H9 (cell line): ENCODE measurements at regions not wholly inside any gene's neighbourhood (a gene's known extent, or its start where the extent isn't known, plus 50 kb on each side); places are given as distances from the start of the nearest gene placed in this dataset.

Experiments
- DNase-seq: peaks from one replicate; pipeline ENCODE4 v3.0.0-alpha.2; 2017
- H2AFZ ChIP-seq: one replicate; pipeline ENCODE4 v1.6.1; 2013; ENCODE audit warnings: mild to moderate bottlenecking, low read length, control low read depth, moderate library complexity
- H2AK5ac ChIP-seq: 2 replicates; pipeline ENCODE4 v1.6.1; 2013; ENCODE audit warnings: low read length, control low read depth, mixed read lengths; ENCODE audit not compliant: insufficient read length
- H2BK120ac ChIP-seq: one replicate; pipeline ENCODE4 v1.6.1; 2013; ENCODE audit warnings: low read depth, mild to moderate bottlenecking, low read length, control low read depth, inconsistent platforms; ENCODE audit not compliant: poor library complexity, severe bottlenecking
- H2BK12ac ChIP-seq: 2 replicates; pipeline ENCODE4 v1.6.1; 2013; ENCODE audit warnings: low read length, control low read depth, mixed read lengths, low read depth; ENCODE audit not compliant: insufficient read length
- H2BK15ac ChIP-seq: 2 replicates; pipeline ENCODE4 v1.6.1; 2013; ENCODE audit warnings: low read depth, low read length, control low read depth
- H2BK20ac ChIP-seq: one replicate; pipeline ENCODE4 v1.6.1; 2013; ENCODE audit warnings: low read depth, mild to moderate bottlenecking, low read length, control low read depth, inconsistent platforms; ENCODE audit not compliant: poor library complexity, severe bottlenecking
- H2BK5ac ChIP-seq: 2 replicates; pipeline ENCODE4 v1.6.1; 2013; ENCODE audit warnings: low read length, control low read depth, mixed read lengths; ENCODE audit not compliant: insufficient read length
- H3K14ac ChIP-seq: 2 replicates; pipeline ENCODE4 v1.6.1; 2013; ENCODE audit warnings: low read length, control low read depth; ENCODE audit not compliant: insufficient read depth
- H3K18ac ChIP-seq: 2 replicates; pipeline ENCODE4 v1.6.1; 2013; ENCODE audit warnings: low read depth, mild to moderate bottlenecking, mixed read lengths, low read length, control low read depth; ENCODE audit not compliant: insufficient read length
- H3K23ac ChIP-seq: 2 replicates; pipeline ENCODE4 v1.6.1; 2013; ENCODE audit warnings: low read length, control low read depth, mixed read lengths, low read depth; ENCODE audit not compliant: insufficient read length
- H3K23me2 ChIP-seq: 2 replicates; pipeline ENCODE4 v1.6.1; 2013; ENCODE audit warnings: low read depth, mild to moderate bottlenecking, mixed read lengths, low read length, control low read depth; ENCODE audit not compliant: insufficient read length, poor library complexity, severe bottlenecking
- H3K27ac ChIP-seq: 2 replicates; pipeline ENCODE4 v1.5.1; 2013; ENCODE audit warnings: low read length, control low read depth, mixed read lengths, low read depth; ENCODE audit not compliant: insufficient read length
- H3K27me3 ChIP-seq: 2 replicates; pipeline ENCODE4 v1.6.1; 2013; ENCODE audit warnings: low read length, control low read depth, inconsistent platforms; ENCODE audit not compliant: insufficient read depth
- H3K4ac ChIP-seq: 2 replicates; pipeline ENCODE4 v1.6.1; 2013; ENCODE audit warnings: low read depth, mild to moderate bottlenecking, control low read depth, inconsistent platforms, low read length, moderate library complexity
- H3K4me1 ChIP-seq: 2 replicates; pipeline ENCODE4 v1.6.1; 2013; ENCODE audit warnings: low read length, control low read depth, inconsistent platforms; ENCODE audit not compliant: insufficient read depth
- H3K4me2 ChIP-seq: 2 replicates; pipeline ENCODE4 v1.6.1; 2013; ENCODE audit warnings: low read length, control low read depth, mixed read lengths; ENCODE audit not compliant: insufficient read length, insufficient read depth
- H3K56ac ChIP-seq: 2 replicates; pipeline ENCODE4 v1.6.1; 2013; ENCODE audit warnings: low read depth, mild to moderate bottlenecking, mixed read lengths, low read length, control low read depth; ENCODE audit not compliant: insufficient read length
- H3K79me1 ChIP-seq: 2 replicates; pipeline ENCODE4 v1.6.1; 2013; ENCODE audit warnings: low read depth, mild to moderate bottlenecking, moderate library complexity, low read length, control low read depth, inconsistent platforms; ENCODE audit not compliant: insufficient read depth, poor library complexity, severe bottlenecking
- H3K79me2 ChIP-seq: 2 replicates; pipeline ENCODE4 v1.6.1; 2013; ENCODE audit warnings: low read length, control low read depth, inconsistent platforms; ENCODE audit not compliant: insufficient read depth
- H3K9ac ChIP-seq: 2 replicates; pipeline ENCODE4 v1.6.1; 2013; ENCODE audit warnings: low read length, control low read depth, mixed read lengths; ENCODE audit not compliant: insufficient read length; ENCODE audit errors: extremely low read depth
- H3K9me3 ChIP-seq: one replicate; pipeline ENCODE4 v1.6.1; 2013; ENCODE audit warnings: low read depth, low read length, inconsistent platforms; ENCODE audit not compliant: control insufficient read depth
- H3T11ph ChIP-seq: one replicate; pipeline ENCODE4 v1.6.1; 2013; ENCODE audit warnings: mild to moderate bottlenecking, low read length, control low read depth, inconsistent platforms
- H4K20me1 ChIP-seq: one replicate; pipeline ENCODE4 v1.6.1; 2013; ENCODE audit not compliant: control insufficient read depth, insufficient read length, insufficient read depth
- H4K5ac ChIP-seq: 2 replicates; pipeline ENCODE4 v1.6.1; 2013; ENCODE audit warnings: low read depth, mild to moderate bottlenecking, mixed read lengths, low read length, control low read depth; ENCODE audit not compliant: insufficient read length
- H4K8ac ChIP-seq: replicated peaks from 2 replicates; pipeline ENCODE4 v1.6.1; 2013; ENCODE audit warnings: low read length, control low read depth, mixed read lengths, low read depth; ENCODE audit not compliant: insufficient read length
- H4K91ac ChIP-seq: 2 replicates; pipeline ENCODE4 v1.6.1; 2013; ENCODE audit warnings: low read depth, mild to moderate bottlenecking, moderate library complexity, mixed read lengths, low read length, control low read depth; ENCODE audit not compliant: insufficient read length
- H3K27ac Mint-ChIP-seq, 3 experiments: 2 replicates in 2 of 3; 3 replicates in 1 of 3; pipeline ENCODE4 v1.8.0; 2020 to 2021; ENCODE audit warnings: mixed read lengths in 3 of 3, mild to moderate bottlenecking in 1 of 3, moderate library complexity in 1 of 3
- H3K27me3 Mint-ChIP-seq: 2 replicates; pipeline ENCODE4 v1.8.0; 2021; ENCODE audit warnings: low read depth, mild to moderate bottlenecking, moderate library complexity, mixed read lengths
- H3K36me3 Mint-ChIP-seq, 3 experiments: 2 replicates in 2 of 3; 3 replicates in 1 of 3; pipeline ENCODE4 v1.8.0; 2020 to 2021; ENCODE audit warnings: low read depth in 3 of 3, mixed read lengths in 3 of 3; ENCODE audit not compliant: insufficient read depth in 1 of 3
- H3K4me1 Mint-ChIP-seq, 2 experiments: 2 replicates each; pipeline ENCODE4 v1.8.0; 2020; ENCODE audit warnings: mixed read lengths in 2 of 2
- H3K4me3 Mint-ChIP-seq, 2 experiments: 2 replicates in 1 of 2; 3 replicates in 1 of 2; pipeline ENCODE4 v1.8.0; 2020 to 2021; ENCODE audit warnings: mild to moderate bottlenecking in 2 of 2, mixed read lengths in 2 of 2, moderate library complexity in 1 of 2
- H3K9me3 Mint-ChIP-seq, 2 experiments: 2 replicates in 1 of 2; 3 replicates in 1 of 2; pipeline ENCODE4 v1.8.0; 2020; ENCODE audit warnings: mild to moderate bottlenecking in 2 of 2, mixed read lengths in 2 of 2, moderate library complexity in 1 of 2
- CTCF ChIP-seq: fragments of 200-600 bp; sonication (generic); conservative IDR thresholded peaks from 3 replicates; pipeline ENCODE4 v1.8.0; 2021; ENCODE audit warnings: antibody characterized with exemption, mild to moderate bottlenecking
- WGBS: extraction: QIAGEN DNeasy Blood & Tissue Kit; methylation state at CpG from one replicate; pipeline ENCODE4 v1.1.7; 2013; ENCODE audit warnings: missing lambda C conversion rate, low lambda C conversion rate, mixed read lengths; ENCODE audit not compliant: insufficient read length; ENCODE audit errors: extremely low coverage; 5-methylcytosine and 5-hydroxymethylcytosine counted together

- no peaks in the 10 kb centered on the region; the same call in 1 of the 2 replicates for H3K27me3 Mint-ChIP-seq
- no peak overlapping the region for H3K27ac Mint-ChIP-seq
- H3K79me2 ChIP-seq = no peaks in the 10 kb centered on the region
- no peak overlapping the region for H3K4me2 ChIP-seq
- no peak overlapping the region for H3T11ph ChIP-seq
- DNase-seq = no peak
- no peak for TF ChIP-seq CTCF
- H3K18ac ChIP-seq = no peak overlapping the region
- no peak overlapping the region for H2BK120ac ChIP-seq
- H2BK15ac ChIP-seq = no peak overlapping the region
- H3K27ac ChIP-seq = no peak overlapping the region
- no peak overlapping the region for H3K4me3 Mint-ChIP-seq
- H2AFZ ChIP-seq = no peak overlapping the region
- H4K91ac ChIP-seq = no peak overlapping the region
- H3K27me3 ChIP-seq = no peaks in the 10 kb centered on the region
- no peaks in the 10 kb centered on the region for H3K4me1 Mint-ChIP-seq
- no peak overlapping the region for H3K9ac ChIP-seq
- no peaks in the 10 kb centered on the region for H3K9me3 ChIP-seq
- no peak overlapping the region for H4K5ac ChIP-seq
- H3K4ac ChIP-seq = no peak overlapping the region
- no peak overlapping the region for H2BK5ac ChIP-seq
- WGBS = no CpG with 5 or more reads among the region's 2 CpGs
- no peak overlapping the region for H3K56ac ChIP-seq
- H3K23me2 ChIP-seq = no peaks in the 10 kb centered on the region
- no peaks in the 10 kb centered on the region for H3K36me3 Mint-ChIP-seq
- H4K20me1 ChIP-seq = no peaks in the 10 kb centered on the region
- no peaks in the 10 kb centered on the region for H3K4me1 ChIP-seq
- no peak overlapping the region for H3K14ac ChIP-seq
- H2AK5ac ChIP-seq = no peak overlapping the region
- H3K9me3 Mint-ChIP-seq = no peaks in the 10 kb centered on the region
- no peak overlapping the region for H2BK20ac ChIP-seq
- no peak overlapping the region for H3K23ac ChIP-seq
- H4K8ac ChIP-seq = no peak overlapping the region
- H2BK12ac ChIP-seq = no peak overlapping the region
- H3K79me1 ChIP-seq = no peaks in the 10 kb centered on the region
These were observed 335.4 kb downstream of the LRIG3 start for GRCh38 chr12:58584880-58585279.
